DOHH2 (cell line): ENCODE measurements at regions not wholly inside any gene's neighbourhood (a gene's known extent, or its start where the extent isn't known, plus 50 kb on each side); places are given as distances from the start of the nearest gene placed in this dataset.

ENCODE experiments used
- CTCF ChIP-seq: fragments of 200-600 bp; sonication (generic); IDR thresholded peaks from one replicate; pipeline ENCODE4 v1.5.1; 2014; ENCODE audit warnings: antibody characterized with exemption, mild to moderate bottlenecking, low read depth, low read length; ENCODE audit not compliant: poor library complexity, severe bottlenecking
- EZH2phosphoT487 ChIP-seq: fragments of 200-600 bp; sonication (generic); IDR thresholded peaks from 2 replicates; pipeline ENCODE4 v1.6.1; 2017; ENCODE audit warnings: borderline replicate concordance, mild to moderate bottlenecking, antibody characterized with exemption, low read length, moderate library complexity, mixed read lengths

GRCh38 chr3:30948426-30948825 is 54.0 kb upstream of the GADL1 start:
- TF ChIP-seq CTCF (no peak), EZH2phosphoT487 (no peak)
